DOHH2 (cell line): ENCODE measurements at regions not wholly inside any gene's neighbourhood (a gene's known extent, or its start where the extent isn't known, plus 50 kb on each side); places are given as distances from the start of the nearest gene placed in this dataset.

Experiments
- H3F3A ChIP-seq: fragments of 200-600 bp; sonication (generic), shearing (Covaris generic); 2 replicates; pipeline ENCODE4 v1.6.0; 2016; ENCODE audit warnings: antibody characterized with exemption, mild to moderate bottlenecking; ENCODE audit not compliant: control insufficient read depth, insufficient read depth
- H3K27ac ChIP-seq: fragments of 200-600 bp; sonication (generic); 2 replicates; pipeline ENCODE4 v1.5.1; 2014; ENCODE audit warnings: low read depth, mild to moderate bottlenecking, low read length, moderate library complexity
- H3K27me3 ChIP-seq: fragments of 200-600 bp; sonication (generic); 2 replicates; pipeline ENCODE4 v1.6.1; 2014; ENCODE audit warnings: mild to moderate bottlenecking, low read length, mixed read lengths; ENCODE audit not compliant: control insufficient read depth
- H3K36me3 ChIP-seq: fragments of 200-600 bp; sonication (generic); 2 replicates; pipeline ENCODE4 v1.6.1; 2014; ENCODE audit warnings: mild to moderate bottlenecking, low read length, moderate library complexity, mixed read lengths; ENCODE audit not compliant: control insufficient read depth
- H3K4me1 ChIP-seq: fragments of 200-600 bp; sonication (generic); 2 replicates; pipeline ENCODE4 v1.6.1; 2014; ENCODE audit warnings: mild to moderate bottlenecking, low read length, mixed read lengths; ENCODE audit not compliant: control insufficient read depth
- H3K4me2 ChIP-seq: fragments of 200-600 bp; sonication (generic); 2 replicates; pipeline ENCODE4 v1.6.0; 2014; ENCODE audit warnings: mild to moderate bottlenecking, low read length, moderate library complexity
- H3K4me3 ChIP-seq: fragments of 200-600 bp; sonication (generic); 2 replicates; pipeline ENCODE4 v1.5.1; 2014; ENCODE audit warnings: mild to moderate bottlenecking, low read length, mixed read lengths
- H3K79me2 ChIP-seq: fragments of 200-600 bp; sonication (generic); 2 replicates; pipeline ENCODE4 v1.6.1; 2014; ENCODE audit warnings: mild to moderate bottlenecking, low read length, mixed read lengths; ENCODE audit not compliant: control insufficient read depth
- H3K9me2 ChIP-seq: fragments of 200-600 bp; sonication (generic); replicated peaks from 2 replicates; pipeline ENCODE4 v1.6.1; 2014; ENCODE audit warnings: mild to moderate bottlenecking, low read length, mixed read lengths; ENCODE audit not compliant: control insufficient read depth
- H3K9me3 ChIP-seq: fragments of 200-600 bp; sonication (generic); 2 replicates; pipeline ENCODE4 v1.6.1; 2014; ENCODE audit warnings: antibody characterized with exemption, low read length, mixed read lengths; ENCODE audit not compliant: control insufficient read depth, insufficient read depth
- H4K20me1 ChIP-seq: fragments of 200-600 bp; sonication (generic); 2 replicates; pipeline ENCODE4 v1.6.0; 2014; ENCODE audit warnings: low read depth, mild to moderate bottlenecking, antibody characterized with exemption, low read length, moderate library complexity; ENCODE audit not compliant: control insufficient read depth, insufficient read depth
- CTCF ChIP-seq: fragments of 200-600 bp; sonication (generic); IDR thresholded peaks from one replicate; pipeline ENCODE4 v1.5.1; 2014; ENCODE audit warnings: antibody characterized with exemption, mild to moderate bottlenecking, low read depth, low read length; ENCODE audit not compliant: poor library complexity, severe bottlenecking
- EZH2phosphoT487 ChIP-seq: fragments of 200-600 bp; sonication (generic); IDR thresholded peaks from 2 replicates; pipeline ENCODE4 v1.6.1; 2017; ENCODE audit warnings: borderline replicate concordance, mild to moderate bottlenecking, antibody characterized with exemption, low read length, moderate library complexity, mixed read lengths

DNA sequence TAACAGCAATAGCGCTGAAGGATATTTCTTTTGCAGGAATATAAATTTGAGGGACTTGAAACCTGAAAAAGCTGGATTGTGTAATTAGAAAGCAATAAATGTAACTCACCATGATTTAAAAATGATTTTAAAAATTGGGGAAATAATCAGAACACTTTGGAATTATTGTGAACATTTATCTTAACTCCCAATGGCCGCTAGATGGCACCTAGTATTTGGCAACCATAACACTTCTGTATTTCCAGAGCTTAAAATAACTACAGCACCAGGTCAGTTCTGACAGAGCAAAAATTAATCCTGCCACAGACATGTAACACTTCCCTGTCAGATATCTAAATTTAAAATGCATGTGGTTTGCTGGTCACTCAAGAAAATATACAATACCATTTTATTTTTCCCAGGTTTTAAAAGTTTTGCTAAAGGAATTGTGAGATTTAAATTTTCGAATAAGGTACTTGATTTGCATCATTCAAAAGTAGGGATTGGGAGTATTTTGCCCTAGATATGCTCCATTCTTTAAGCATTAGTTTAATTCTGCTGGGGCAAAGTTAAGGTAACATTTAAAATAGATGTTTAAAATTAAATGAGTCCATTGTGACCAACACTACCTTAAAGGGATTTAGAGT is 144.5 kb downstream of the PPP1R3A start:
- no peaks in the 10 kb centered on the region for H3K9me2 ChIP-seq
- no peaks in the 10 kb centered on the region for H3K36me3 ChIP-seq
- H3F3A ChIP-seq, result no peaks in the 10 kb centered on the region
- no peak overlapping the region for H3K4me3 ChIP-seq
- H3K27ac ChIP-seq, result no peak overlapping the region
- no peaks in the 10 kb centered on the region for H4K20me1 ChIP-seq
- no peaks in the 10 kb centered on the region for H3K79me2 ChIP-seq
- no peak for TF ChIP-seq EZH2phosphoT487
- peak; percentile 81 for TF ChIP-seq CTCF
- no peaks in the 10 kb centered on the region for H3K4me1 ChIP-seq
- no peak overlapping the region for H3K4me2 ChIP-seq
- H3K27me3 ChIP-seq, result no peaks in the 10 kb centered on the region
- no peaks in the 10 kb centered on the region for H3K9me3 ChIP-seq

- Histone ChIP-seq H3K4me3 (no peak overlapping the region), H3K36me3 (no peaks in the 10 kb centered on the region), H3K4me2 (no peak overlapping the region), H3K27ac (no peak overlapping the region), H3K4me1 (no peaks in the 10 kb centered on the region), H3F3A (no peaks in the 10 kb centered on the region), H3K79me2 (no peaks in the 10 kb centered on the region), H4K20me1 (no peaks in the 10 kb centered on the region), H3K9me3 (no peaks in the 10 kb centered on the region), H3K9me2 (no peaks in the 10 kb centered on the region), H3K27me3 (no peaks in the 10 kb centered on the region)
- no peak for TF ChIP-seq EZH2phosphoT487
- no peak for TF ChIP-seq CTCF
Observed at GRCh38 chr7:113770146-113770738, 148.6 kb downstream of the PPP1R3A start.

- TF ChIP-seq EZH2phosphoT487 (no peak), CTCF (no peak)
- no peaks in the 10 kb centered on the region for H3K79me2 ChIP-seq
- no peak overlapping the region for H3K27ac ChIP-seq
- no peaks in the 10 kb centered on the region for H3K9me2 ChIP-seq
- H3F3A ChIP-seq, result no peaks in the 10 kb centered on the region
- no peak overlapping the region for H3K4me3 ChIP-seq
- H3K27me3 ChIP-seq, result no peaks in the 10 kb centered on the region
- no peaks in the 10 kb centered on the region for H4K20me1 ChIP-seq
- no peaks in the 10 kb centered on the region for H3K4me1 ChIP-seq
- no peaks in the 10 kb centered on the region for H3K36me3 ChIP-seq
- H3K4me2 ChIP-seq, result no peak overlapping the region
- no peaks in the 10 kb centered on the region for H3K9me3 ChIP-seq
Observed at GRCh38 chr7:113768387-113768786, 150.4 kb downstream of the PPP1R3A start.
